BJ (cell line): ENCODE measurements at regions not wholly inside any gene's neighbourhood (a gene's known extent, or its start where the extent isn't known, plus 50 kb on each side); places are given as distances from the start of the nearest gene placed in this dataset.

Experiments
- CTCF ChIA-PET: fragments of 350-600 bp; formaldehyde crosslinking; extraction: SDS; loops from one replicate; lab custom pipeline; 2021; ENCODE audit warnings: antibody characterized with exemption, inconsistent platforms; lab: Yijun Ruan, JAX
- POLR2A ChIA-PET: fragments of 300-600 bp; sonication (Branson Sonifier 250); formaldehyde crosslinking; extraction: SDS; loops from one replicate; lab custom pipeline; 2021; ENCODE audit warnings: antibody characterized with exemption; lab: Charles Lee
- DNase-seq: peaks from one replicate; pipeline ENCODE4 v3.0.0-alpha.2; 2011; ENCODE audit warnings: low read depth
- H3K27me3 ChIP-seq: 2 replicates; pipeline ENCODE4 v1.6.0; 2011; ENCODE audit warnings: low read length; ENCODE audit not compliant: control insufficient read depth, insufficient read depth
- H3K36me3 ChIP-seq: 2 replicates; pipeline ENCODE4 v1.5.1; 2011; ENCODE audit warnings: low read length; ENCODE audit not compliant: control insufficient read depth, insufficient read depth
- H3K4me3 ChIP-seq: 2 replicates; pipeline ENCODE4 v1.5.1; 2011; ENCODE audit warnings: low read depth, mild to moderate bottlenecking, control low read depth, low read length
- TF ChIP-seq, protein P1 (sequence below): IDR thresholded peaks from 2 replicates; pipeline ENCODE4 v1.5.1; 2011; ENCODE audit warnings: low read depth, mild to moderate bottlenecking, control low read depth, inconsistent platforms, low read length, moderate library complexity; ENCODE audit not compliant: insufficient read depth

- no peak for DNase-seq
- POLR2A ChIA-PET, result no interaction called here
- CTCF ChIA-PET, result no interaction called here
Measured at GRCh38 chr2:155913356-155913755, 419.2 kb downstream of the NR4A2 start.

DNA sequence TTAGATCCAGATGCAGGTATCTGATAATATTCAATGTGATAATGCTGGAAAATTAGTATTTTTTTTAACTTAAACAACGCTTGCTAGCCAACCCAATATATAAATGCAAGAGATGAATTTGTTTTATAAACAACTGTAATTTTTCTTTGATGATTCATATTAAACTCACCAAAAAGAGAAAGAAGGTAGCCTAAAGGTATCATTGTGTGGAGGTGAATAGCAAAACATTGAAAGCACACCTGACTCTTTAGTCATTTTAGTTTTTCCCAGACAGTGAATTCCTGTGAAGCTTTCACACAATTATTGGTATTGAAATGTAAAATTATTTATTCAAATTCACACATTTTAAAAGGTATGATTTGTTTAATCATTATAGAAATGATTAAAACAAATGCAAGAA lies 424.0 kb downstream of the NR4A2 start:
- CTCF ChIA-PET, result no interaction called here
- Histone ChIP-seq H3K27me3 (no peaks in the 10 kb centered on the region), H3K36me3 (no peaks in the 10 kb centered on the region), H3K4me3 (no peak overlapping the region)
- TF ChIP-seq, protein P1, sequence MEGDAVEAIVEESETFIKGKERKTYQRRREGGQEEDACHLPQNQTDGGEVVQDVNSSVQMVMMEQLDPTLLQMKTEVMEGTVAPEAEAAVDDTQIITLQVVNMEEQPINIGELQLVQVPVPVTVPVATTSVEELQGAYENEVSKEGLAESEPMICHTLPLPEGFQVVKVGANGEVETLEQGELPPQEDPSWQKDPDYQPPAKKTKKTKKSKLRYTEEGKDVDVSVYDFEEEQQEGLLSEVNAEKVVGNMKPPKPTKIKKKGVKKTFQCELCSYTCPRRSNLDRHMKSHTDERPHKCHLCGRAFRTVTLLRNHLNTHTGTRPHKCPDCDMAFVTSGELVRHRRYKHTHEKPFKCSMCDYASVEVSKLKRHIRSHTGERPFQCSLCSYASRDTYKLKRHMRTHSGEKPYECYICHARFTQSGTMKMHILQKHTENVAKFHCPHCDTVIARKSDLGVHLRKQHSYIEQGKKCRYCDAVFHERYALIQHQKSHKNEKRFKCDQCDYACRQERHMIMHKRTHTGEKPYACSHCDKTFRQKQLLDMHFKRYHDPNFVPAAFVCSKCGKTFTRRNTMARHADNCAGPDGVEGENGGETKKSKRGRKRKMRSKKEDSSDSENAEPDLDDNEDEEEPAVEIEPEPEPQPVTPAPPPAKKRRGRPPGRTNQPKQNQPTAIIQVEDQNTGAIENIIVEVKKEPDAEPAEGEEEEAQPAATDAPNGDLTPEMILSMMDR, result no peak
- DNase-seq, result no peak
- POLR2A ChIA-PET, result no interaction called here

More at GRCh38 chr2:155913356-155913755, 419.2 kb downstream of the NR4A2 start:
- Histone ChIP-seq H3K27me3 (no peaks in the 10 kb centered on the region), H3K36me3 (no peaks in the 10 kb centered on the region), H3K4me3 (no peak overlapping the region)
- TF ChIP-seq, protein P1, result no peak

DNA sequence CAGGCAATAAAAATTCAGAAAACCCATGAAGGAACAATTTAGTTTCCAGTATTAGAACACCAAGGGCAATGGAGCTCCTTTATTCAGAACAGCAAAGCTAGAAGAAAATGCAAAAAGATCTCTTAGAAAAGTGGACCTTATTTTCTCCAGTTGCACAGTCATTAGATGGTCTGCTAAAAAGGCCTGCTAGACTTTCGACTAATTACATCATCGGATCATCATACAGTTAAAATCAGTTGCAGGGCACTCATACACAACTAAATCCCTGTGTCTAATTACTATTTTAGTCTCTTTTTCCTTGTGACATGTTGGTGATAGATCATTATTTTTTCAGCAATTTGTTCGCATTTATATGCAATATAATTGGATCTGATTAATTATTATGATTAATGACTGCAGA lies 425.3 kb downstream of the NR4A2 start:
- TF ChIP-seq, protein P1, result no peak
- ChIA-PET POLR2A (no interaction called here), CTCF (no interaction called here)
- Histone ChIP-seq H3K4me3 (no peak overlapping the region), H3K27me3 (no peaks in the 10 kb centered on the region), H3K36me3 (no peaks in the 10 kb centered on the region)
- no peak for DNase-seq

GRCh38 chr2:155905657-155906056 lies 426.9 kb downstream of the NR4A2 start:
- no peak overlapping the region for H3K4me3 ChIP-seq
- DNase-seq, result no peak
- H3K27me3 ChIP-seq, result no peaks in the 10 kb centered on the region
- no peaks in the 10 kb centered on the region for H3K36me3 ChIP-seq
- ChIA-PET CTCF (no interaction called here), POLR2A (no interaction called here)
- TF ChIP-seq, protein P1, result no peak

DNA sequence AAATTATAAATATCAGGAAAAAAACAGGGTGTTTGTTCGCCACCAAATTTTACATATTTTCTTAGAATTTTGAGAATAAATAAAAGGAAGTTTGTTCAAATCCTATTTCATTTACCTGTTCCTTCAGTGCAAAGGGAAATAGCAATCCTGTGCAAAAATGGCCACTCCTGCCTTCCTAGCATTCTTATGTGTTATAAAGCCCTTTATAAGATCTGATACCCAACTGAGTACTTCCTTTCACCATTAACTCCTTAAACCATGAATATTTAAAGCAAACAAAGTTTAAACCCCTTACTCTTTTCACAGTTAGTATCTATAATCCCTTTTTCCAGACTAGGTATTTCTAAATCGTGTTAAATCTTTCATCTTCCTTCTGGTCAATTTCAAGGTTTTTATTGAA lies 427.8 kb downstream of the NR4A2 start:
- Histone ChIP-seq H3K27me3 (no peaks in the 10 kb centered on the region), H3K36me3 (no peaks in the 10 kb centered on the region), H3K4me3 (no peak overlapping the region)
- DNase-seq, result no peak
- POLR2A ChIA-PET, result no interaction called here
- TF ChIP-seq, protein P1, result no peak
- CTCF ChIA-PET, result no interaction called here
